HCT116 (cell line): ENCODE measurements at regions not wholly inside any gene's neighbourhood (a gene's known extent, or its start where the extent isn't known, plus 50 kb on each side); places are given as distances from the start of the nearest gene placed in this dataset.

Source experiments
- ATAC-seq: fragments of 200-7000 bp; cut with Tn5 transposase; 2 replicates; pipeline ENCODE4 v1.9.1; 2020; ENCODE audit warnings: mild to moderate bottlenecking, moderate library complexity
- BruUV-seq: library from RNA; stranded (reverse); fragments of 400-500 nt; replicated peaks from 2 replicates; lab custom pipeline; 2021; lab: Mats Ljungman, UMichigan
- CTCF ChIA-PET: fragments of 300-600 bp; sonication (Branson Sonifier 250); formaldehyde crosslinking; loops from one replicate; lab custom pipeline; 2021; ENCODE audit warnings: antibody characterized with exemption; lab: Charles Lee
- POLR2A ChIA-PET: fragments of 300-600, 350-600 bp; sonication (Branson Sonifier 250); formaldehyde crosslinking; loops from one replicate; lab custom pipeline; 2021; ENCODE audit warnings: antibody characterized with exemption; lab: Charles Lee
- RAD21 ChIA-PET, 2 experiments: fragments of 300-600 bp; sonication (Branson Sonifier 250); formaldehyde crosslinking; loops; one replicate each; lab custom pipeline; 2023; ENCODE audit warnings: low total read pairs in 2 of 2; ENCODE audit not compliant: uncharacterized antibody in 2 of 2, unreplicated experiment in 2 of 2, low non-redundant PET in 1 of 2; lab: Charles Lee
- DNase-seq: peaks from one replicate; pipeline ENCODE4 v3.0.0-alpha.2; 2010; ENCODE audit warnings: low read depth, low spot score
- H2AFZ ChIP-seq: fragments of 200-600 bp; shearing (Covaris generic), sonication (generic); 2 replicates; pipeline ENCODE4 v1.6.1; 2017; ENCODE audit warnings: low read depth, mixed run types, mixed read lengths, antibody characterized with exemption, low read length; ENCODE audit not compliant: poor library complexity, severe bottlenecking
- H3K27ac ChIP-seq: 2 replicates; pipeline ENCODE4 v1.5.1; 2012; ENCODE audit warnings: low read depth, low read length
- H3K27me3 ChIP-seq: fragments of 200-600 bp; sonication (generic); 2 replicates; pipeline ENCODE4 v1.6.1; 2016; ENCODE audit warnings: mixed run types, low read length, mixed read lengths; ENCODE audit not compliant: insufficient read depth
- H3K36me3 ChIP-seq, 2 experiments: fragments of 200-500 bp in 1 of 2; fragments of 200-600 bp in 1 of 2; sonication (Bioruptor generic) in 1 of 2; sonication (generic) in 1 of 2; 2 replicates each; pipeline versions ENCODE4 v1.5.1 to v1.6.1; 2014 to 2016; ENCODE audit warnings: low read length in 2 of 2, inconsistent platforms in 1 of 2, mixed read lengths in 1 of 2, mixed run types in 1 of 2; ENCODE audit not compliant: insufficient read depth in 2 of 2, control insufficient read depth in 1 of 2
- H3K4me1 ChIP-seq, 2 experiments: fragments of 200-600 bp in 1 of 2; sonication (generic) in 1 of 2; 2 replicates each; pipeline versions ENCODE4 v1.5.1 to v1.6.1; 2012 to 2017; ENCODE audit warnings: low read length in 2 of 2, inconsistent platforms in 1 of 2, mild to moderate bottlenecking in 1 of 2, mixed read lengths in 1 of 2, mixed run types in 1 of 2, moderate library complexity in 1 of 2; ENCODE audit not compliant: insufficient read depth in 2 of 2, control insufficient read depth in 1 of 2
- H3K4me2 ChIP-seq: fragments of 200-600 bp; sonication (generic); 2 replicates; pipeline ENCODE4 v1.6.1; 2017; ENCODE audit warnings: mixed run types, low read length, mixed read lengths
- H3K4me3 ChIP-seq, 2 experiments: fragments of 200-600 bp in 1 of 2; sonication (generic) in 1 of 2; replicated peaks in 1 of 2; 2 replicates each; pipeline ENCODE4 v1.5.1; 2011 to 2016; ENCODE audit warnings: low read length in 2 of 2, control low read depth in 1 of 2, low read depth in 1 of 2, mild to moderate bottlenecking in 1 of 2, mixed read lengths in 1 of 2, mixed run types in 1 of 2
- H3K79me2 ChIP-seq: fragments of 200-600 bp; sonication (generic); 2 replicates; pipeline ENCODE4 v1.6.1; 2017; ENCODE audit warnings: mild to moderate bottlenecking, mixed run types, low read length, moderate library complexity, mixed read lengths; ENCODE audit not compliant: insufficient read depth
- H3K9ac ChIP-seq: fragments of 200-600 bp; sonication (generic); 2 replicates; pipeline ENCODE4 v1.6.1; 2016; ENCODE audit warnings: low read length, mixed read lengths
- H3K9me2 ChIP-seq: fragments of 200-600 bp; sonication (generic), shearing (Covaris generic); 2 replicates; pipeline ENCODE4 v1.6.1; 2017; ENCODE audit warnings: mixed run types, mild to moderate bottlenecking, moderate library complexity; ENCODE audit not compliant: insufficient read depth
- H3K9me3 ChIP-seq, 2 experiments: fragments of 200-500 bp in 1 of 2; fragments of 200-600 bp in 1 of 2; sonication (Bioruptor generic) in 1 of 2; sonication (generic) in 1 of 2; 2 replicates each; pipeline ENCODE4 v1.6.1; 2014 to 2017; ENCODE audit warnings: low read length in 2 of 2, mixed read lengths in 2 of 2, inconsistent platforms in 1 of 2, low read depth in 1 of 2, mild to moderate bottlenecking in 1 of 2, mixed run types in 1 of 2, moderate library complexity in 1 of 2; ENCODE audit not compliant: control insufficient read depth in 1 of 2, insufficient read depth in 1 of 2
- H4K20me1 ChIP-seq: fragments of 200-600 bp; sonication (generic), shearing (Covaris generic); 2 replicates; pipeline ENCODE4 v1.6.1; 2017; ENCODE audit warnings: mixed run types, mild to moderate bottlenecking, moderate library complexity; ENCODE audit not compliant: insufficient read depth
- CBX3 ChIP-seq: IDR thresholded peaks from 2 replicates; pipeline ENCODE4 v1.6.1; 2012; ENCODE audit warnings: low read depth
- CEBPB ChIP-seq: IDR thresholded peaks from 2 replicates; pipeline ENCODE4 v1.6.1; 2012; ENCODE audit warnings: low read depth
- EGR1 ChIP-seq: IDR thresholded peaks from 2 replicates; pipeline ENCODE4 v1.6.1; 2012; ENCODE audit warnings: low read depth
- ELF1 ChIP-seq: IDR thresholded peaks from 2 replicates; pipeline ENCODE4 v1.6.1; 2012; ENCODE audit warnings: low read depth, borderline replicate concordance
- EZH2phosphoT487 ChIP-seq: fragments of 200-600 bp; IDR thresholded peaks from 2 replicates; pipeline ENCODE4 v1.6.1; 2018; ENCODE audit warnings: antibody characterized with exemption, borderline replicate concordance
- POLR2AphosphoS5 ChIP-seq: IDR thresholded peaks from 2 replicates; pipeline ENCODE4 v1.6.1; 2011; ENCODE audit warnings: mild to moderate bottlenecking, low read depth, low read length, moderate library complexity
- RAD21 ChIP-seq: IDR thresholded peaks from 2 replicates; pipeline ENCODE4 v1.6.1; 2012; ENCODE audit warnings: low read depth, mild to moderate bottlenecking
- SIN3A ChIP-seq: IDR thresholded peaks from 2 replicates; pipeline ENCODE4 v1.6.1; 2012; ENCODE audit warnings: low read depth
- YY1 ChIP-seq: IDR thresholded peaks from 2 replicates; pipeline ENCODE4 v1.6.1; 2011; ENCODE audit warnings: low read length, low read depth, moderate library complexity, mild to moderate bottlenecking; ENCODE audit not compliant: insufficient replicate concordance; ENCODE audit errors: extremely low read depth
- ZFX ChIP-seq: fragments of 450-650 bp; IDR thresholded peaks from 2 replicates; pipeline ENCODE4 v1.6.1; 2017
- intact Hi-C: fragments of 100-400 bp; cut with micrococcal nuclease; formaldehyde crosslinking; loops from 2 replicates; pipeline ENCODE4 v1.10.0; 2022
- TF ChIP-seq, protein P1 (sequence below): IDR thresholded peaks from 2 replicates; pipeline ENCODE4 v1.6.1; 2011; ENCODE audit warnings: mild to moderate bottlenecking, low read length, moderate library complexity; ENCODE audit not compliant: insufficient replicate concordance; ENCODE audit errors: extremely low read depth
- TF ChIP-seq, protein P2 (sequence below): IDR thresholded peaks from 2 replicates; pipeline ENCODE4 v1.6.1; 2012; ENCODE audit warnings: low read depth

DNA sequence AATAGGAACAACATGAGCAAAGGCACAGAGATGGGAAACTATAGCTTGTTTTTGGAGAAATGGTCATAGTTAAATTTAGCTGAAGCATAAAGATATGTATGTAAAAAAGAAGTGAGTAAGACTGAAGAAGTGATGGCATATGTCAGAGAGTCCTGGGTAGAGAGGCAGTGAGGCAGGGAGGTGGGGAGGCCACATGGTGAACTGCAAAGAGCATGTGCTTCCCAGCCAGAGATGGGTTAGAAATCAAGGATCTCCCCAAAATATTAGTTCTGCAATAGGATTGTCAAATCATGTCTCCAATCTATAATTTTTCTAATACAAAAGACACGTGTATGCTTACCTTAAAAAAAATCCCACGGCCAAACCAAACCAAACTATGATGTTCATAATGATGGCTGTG is 82.1 kb upstream of the STXBP6 start (continued):
- TF ChIP-seq, protein P1, sequence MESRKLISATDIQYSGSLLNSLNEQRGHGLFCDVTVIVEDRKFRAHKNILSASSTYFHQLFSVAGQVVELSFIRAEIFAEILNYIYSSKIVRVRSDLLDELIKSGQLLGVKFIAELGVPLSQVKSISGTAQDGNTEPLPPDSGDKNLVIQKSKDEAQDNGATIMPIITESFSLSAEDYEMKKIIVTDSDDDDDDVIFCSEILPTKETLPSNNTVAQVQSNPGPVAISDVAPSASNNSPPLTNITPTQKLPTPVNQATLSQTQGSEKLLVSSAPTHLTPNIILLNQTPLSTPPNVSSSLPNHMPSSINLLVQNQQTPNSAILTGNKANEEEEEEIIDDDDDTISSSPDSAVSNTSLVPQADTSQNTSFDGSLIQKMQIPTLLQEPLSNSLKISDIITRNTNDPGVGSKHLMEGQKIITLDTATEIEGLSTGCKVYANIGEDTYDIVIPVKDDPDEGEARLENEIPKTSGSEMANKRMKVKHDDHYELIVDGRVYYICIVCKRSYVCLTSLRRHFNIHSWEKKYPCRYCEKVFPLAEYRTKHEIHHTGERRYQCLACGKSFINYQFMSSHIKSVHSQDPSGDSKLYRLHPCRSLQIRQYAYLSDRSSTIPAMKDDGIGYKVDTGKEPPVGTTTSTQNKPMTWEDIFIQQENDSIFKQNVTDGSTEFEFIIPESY: no peak
- TF ChIP-seq ZFX (no peak), EGR1 (no peak), SIN3A (no peak), ELF1 (no peak), CBX3 (no peak), RAD21 (no peak), EZH2phosphoT487 (no peak)

GRCh38 chr14:25122843-25123242 is 72.9 kb upstream of the STXBP6 start:
- no peak overlapping the region for H3K27ac ChIP-seq
- ChIA-PET RAD21 (no interaction called here), POLR2A (no interaction called here), CTCF (no interaction called here)
- no peaks in the 10 kb centered on the region for H3K27me3 ChIP-seq
- BruUV-seq: no TSS peak
- ATAC-seq (no peak), DNase-seq (no peak)
- H3K9me3 ChIP-seq: peaks cover 0 to 24% of the 10 kb centered on the region in 2 experiments; a peak in 2 of 4 replicates
- no peaks in the 10 kb centered on the region for H3K9me2 ChIP-seq
- H4K20me1 ChIP-seq: no peaks in the 10 kb centered on the region
- H2AFZ ChIP-seq: no peak overlapping the region
- H3K4me1 ChIP-seq: no peaks in the 10 kb centered on the region
- no peaks in the 10 kb centered on the region for H3K79me2 ChIP-seq
- H3K4me3 ChIP-seq: no peak overlapping the region
- H3K36me3 ChIP-seq: no peaks in the 10 kb centered on the region
- no peak for TF ChIP-seq YY1
- no peak for TF ChIP-seq ZFX
- TF ChIP-seq CEBPB: no peak
- no peak for TF ChIP-seq POLR2AphosphoS5
- TF ChIP-seq CBX3: no peak
- TF ChIP-seq, protein P2, sequence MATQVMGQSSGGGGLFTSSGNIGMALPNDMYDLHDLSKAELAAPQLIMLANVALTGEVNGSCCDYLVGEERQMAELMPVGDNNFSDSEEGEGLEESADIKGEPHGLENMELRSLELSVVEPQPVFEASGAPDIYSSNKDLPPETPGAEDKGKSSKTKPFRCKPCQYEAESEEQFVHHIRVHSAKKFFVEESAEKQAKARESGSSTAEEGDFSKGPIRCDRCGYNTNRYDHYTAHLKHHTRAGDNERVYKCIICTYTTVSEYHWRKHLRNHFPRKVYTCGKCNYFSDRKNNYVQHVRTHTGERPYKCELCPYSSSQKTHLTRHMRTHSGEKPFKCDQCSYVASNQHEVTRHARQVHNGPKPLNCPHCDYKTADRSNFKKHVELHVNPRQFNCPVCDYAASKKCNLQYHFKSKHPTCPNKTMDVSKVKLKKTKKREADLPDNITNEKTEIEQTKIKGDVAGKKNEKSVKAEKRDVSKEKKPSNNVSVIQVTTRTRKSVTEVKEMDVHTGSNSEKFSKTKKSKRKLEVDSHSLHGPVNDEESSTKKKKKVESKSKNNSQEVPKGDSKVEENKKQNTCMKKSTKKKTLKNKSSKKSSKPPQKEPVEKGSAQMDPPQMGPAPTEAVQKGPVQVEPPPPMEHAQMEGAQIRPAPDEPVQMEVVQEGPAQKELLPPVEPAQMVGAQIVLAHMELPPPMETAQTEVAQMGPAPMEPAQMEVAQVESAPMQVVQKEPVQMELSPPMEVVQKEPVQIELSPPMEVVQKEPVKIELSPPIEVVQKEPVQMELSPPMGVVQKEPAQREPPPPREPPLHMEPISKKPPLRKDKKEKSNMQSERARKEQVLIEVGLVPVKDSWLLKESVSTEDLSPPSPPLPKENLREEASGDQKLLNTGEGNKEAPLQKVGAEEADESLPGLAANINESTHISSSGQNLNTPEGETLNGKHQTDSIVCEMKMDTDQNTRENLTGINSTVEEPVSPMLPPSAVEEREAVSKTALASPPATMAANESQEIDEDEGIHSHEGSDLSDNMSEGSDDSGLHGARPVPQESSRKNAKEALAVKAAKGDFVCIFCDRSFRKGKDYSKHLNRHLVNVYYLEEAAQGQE: no peak
- intact Hi-C loops: no loop called here
- no peak overlapping the region for H3K4me2 ChIP-seq
- no peak overlapping the region for H3K9ac ChIP-seq
